Stimulated activated CD8-positive, alpha-beta memory T cell treated with anti-CD3 and anti-CD28 coated beads, Interleukin-2, amount 100 ng/mL, for 1 hour (primary cell): ENCODE measurements at regions not wholly inside any gene's neighbourhood (a gene's known extent, or its start where the extent isn't known, plus 50 kb on each side); places are given as distances from the start of the nearest gene placed in this dataset.
"Not testable (repeated sequence)": the region's sequence is repeated elsewhere in the genome, so short reads cannot be mapped to it uniquely, and the experiment has no call there.

ENCODE experiments used
- DNase-seq, 2 donors: peaks; one replicate each; pipeline ENCODE4 v3.0.0-alpha.2; 2020; ENCODE audit warnings: low read depth in 2 of 2

DNA sequence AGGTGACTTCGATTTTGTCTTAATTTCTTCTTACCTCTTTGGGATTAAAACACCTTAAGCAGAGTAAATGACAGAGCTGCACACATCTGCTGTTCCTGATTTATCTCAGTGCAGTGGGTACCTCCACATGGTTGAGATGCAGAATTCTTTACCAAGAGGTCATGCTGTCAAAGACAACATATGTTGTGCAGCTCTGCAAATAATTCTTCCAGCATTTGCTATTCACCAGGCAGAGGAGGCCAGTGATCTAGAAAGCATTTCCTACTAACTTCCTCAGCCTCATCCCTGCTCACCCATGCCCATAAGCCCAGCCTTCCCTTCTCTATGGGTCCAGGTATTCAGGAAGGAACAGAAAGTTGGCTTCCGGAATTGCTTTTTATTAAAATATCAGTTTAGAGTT lies 109.3 kb downstream of the THBS2 start:
- DNase-seq = no peak

DNA sequence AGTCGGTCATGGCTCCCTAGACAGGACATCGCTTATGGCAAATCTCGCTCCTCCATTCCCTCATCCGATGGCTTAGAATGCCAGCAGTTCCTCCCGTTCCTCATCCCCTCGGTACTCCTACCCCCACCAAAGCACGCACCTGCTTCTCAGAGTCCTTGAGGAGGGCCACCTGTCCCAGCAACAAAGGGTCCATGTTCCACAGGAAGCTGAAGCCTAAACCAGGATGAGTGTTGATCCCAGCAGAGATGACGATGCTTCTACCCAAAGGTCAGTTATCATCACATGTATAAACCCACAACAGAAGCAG lies 111.2 kb downstream of the THBS2 start:
- no peak for DNase-seq

DNA sequence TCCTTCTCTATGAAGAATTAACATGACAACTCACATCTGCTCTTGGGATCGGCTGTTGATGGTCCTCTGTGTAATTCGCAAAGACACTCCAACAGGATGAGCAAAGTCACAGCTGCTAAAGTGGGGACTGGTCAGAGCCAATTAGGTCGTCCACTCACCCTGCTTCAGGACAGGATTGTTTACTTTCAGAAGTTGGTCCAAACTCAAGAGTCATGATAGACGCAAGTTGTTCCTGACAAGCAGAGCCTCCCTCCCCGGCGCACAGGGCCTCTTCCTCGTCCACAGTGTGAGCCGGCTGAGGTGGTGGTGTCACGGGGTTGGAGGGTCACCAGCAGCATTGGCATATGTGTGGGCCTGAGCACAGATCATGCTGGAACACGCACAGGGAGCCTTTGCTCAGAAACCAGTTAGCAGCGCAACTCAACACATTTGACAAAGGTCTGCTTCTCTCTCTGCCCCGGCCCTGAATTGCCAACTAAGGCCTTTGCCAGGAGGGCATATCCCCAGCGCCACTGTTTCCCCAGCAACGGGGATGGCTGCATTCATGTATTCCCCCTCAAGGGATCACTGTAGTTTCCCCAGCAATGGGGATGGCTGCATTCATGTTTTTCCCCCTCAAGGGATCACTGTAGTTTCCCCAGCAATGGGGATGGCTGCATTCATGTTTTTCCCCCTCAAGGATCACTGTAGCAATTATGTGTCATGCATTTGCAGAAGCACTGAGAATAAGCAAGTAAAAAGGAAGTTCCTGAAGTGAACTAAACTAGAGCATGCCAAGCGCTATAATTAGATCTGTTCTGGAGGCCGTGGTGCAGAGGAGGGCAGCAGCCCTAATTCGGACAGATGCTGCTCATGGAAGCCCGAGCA lies 111.7 kb downstream of the THBS2 start:
- DNase-seq = no peak

DNA sequence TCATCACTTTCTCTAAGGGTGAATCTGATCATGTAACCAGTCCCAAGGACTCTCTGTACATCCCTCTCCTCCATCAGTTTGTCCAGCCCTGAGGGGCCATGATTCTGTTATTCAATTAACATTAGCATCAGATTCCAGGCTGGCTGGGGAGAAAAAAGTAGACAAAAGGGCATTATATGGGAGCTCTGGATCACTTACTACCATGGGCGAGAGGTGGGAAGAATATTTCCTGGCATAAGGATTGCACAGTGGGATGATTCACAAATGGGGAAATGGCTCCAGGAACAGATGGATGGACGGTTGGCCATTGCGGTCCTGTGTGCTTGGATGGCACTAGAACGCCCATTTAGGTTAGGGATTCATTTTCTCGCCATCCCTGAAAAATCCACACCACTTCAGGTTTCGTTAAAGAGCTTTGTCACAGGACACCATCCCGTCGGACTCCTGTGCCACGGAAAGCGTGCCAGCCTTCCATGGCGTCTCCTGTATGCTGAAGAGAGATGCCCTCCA lies 112.6 kb downstream of the THBS2 start:
- no peak for DNase-seq

DNA sequence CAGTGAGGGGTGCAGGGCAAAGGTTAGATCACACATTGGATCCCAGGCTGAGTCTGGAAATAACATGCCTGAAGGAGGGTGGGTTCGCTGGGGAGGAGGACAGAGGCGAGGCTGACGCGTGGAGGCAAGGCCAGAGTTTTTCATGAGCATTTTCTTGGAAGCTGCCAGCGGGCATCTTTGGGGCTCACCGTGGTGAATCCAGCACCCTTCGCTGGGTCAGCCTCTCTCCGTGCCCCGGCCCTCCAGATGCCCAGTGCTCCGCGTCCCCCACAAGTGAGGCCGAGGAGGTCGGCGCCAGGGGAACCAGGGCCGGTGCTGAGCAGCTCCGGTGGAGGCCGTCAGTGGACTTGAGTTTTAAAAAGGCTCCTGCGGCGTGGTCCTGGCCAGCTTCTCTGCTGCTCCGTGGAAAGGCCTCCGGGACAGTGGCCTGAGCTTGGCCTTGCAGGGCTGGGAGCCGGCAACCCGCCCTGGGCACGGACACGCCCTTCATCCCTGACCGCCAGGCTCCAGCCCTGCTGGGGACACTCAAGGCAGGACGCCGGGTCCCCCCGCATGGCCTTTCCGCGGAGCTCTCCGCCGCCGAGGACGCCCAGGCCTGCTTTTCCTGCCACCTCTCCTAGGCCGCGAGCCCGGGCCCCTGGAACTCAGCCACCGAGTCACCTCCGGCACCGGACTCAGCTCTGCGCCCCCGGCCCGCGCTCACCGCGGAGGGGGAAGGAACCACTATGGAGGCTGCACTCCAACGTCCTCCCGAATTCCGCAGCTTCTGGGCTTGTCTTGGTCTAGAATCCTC lies 114.3 kb downstream of the THBS2 start:
- no peak for DNase-seq

DNA sequence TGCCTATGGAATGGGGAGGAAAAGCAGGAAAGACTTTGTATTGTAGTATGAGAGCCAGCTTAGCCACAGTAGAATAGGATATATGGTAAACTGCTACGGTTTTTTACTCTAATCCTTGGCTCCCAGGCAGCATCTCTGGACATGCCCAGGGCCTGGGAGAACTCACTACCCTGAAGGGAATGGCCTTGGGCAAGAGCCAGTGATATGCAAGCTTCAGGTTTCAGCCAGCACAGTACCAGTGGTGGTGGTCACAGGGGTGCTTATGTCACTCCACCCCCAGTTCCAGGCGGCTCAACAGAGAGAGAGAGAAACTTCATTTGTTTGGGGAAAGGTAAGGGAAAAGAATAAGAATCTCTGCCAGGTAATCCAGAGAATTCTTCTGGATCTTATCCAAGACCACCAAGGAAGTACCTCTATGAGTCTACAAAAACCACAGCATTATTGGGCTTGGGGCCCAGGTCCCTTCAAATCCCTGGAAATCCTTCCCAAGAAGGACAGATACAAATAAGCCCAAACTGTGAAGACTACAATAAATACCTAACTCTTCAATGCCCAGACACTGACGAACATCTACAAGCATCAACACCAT lies 121.2 kb downstream of the THBS2 start:
- DNase-seq = no peak

DNA sequence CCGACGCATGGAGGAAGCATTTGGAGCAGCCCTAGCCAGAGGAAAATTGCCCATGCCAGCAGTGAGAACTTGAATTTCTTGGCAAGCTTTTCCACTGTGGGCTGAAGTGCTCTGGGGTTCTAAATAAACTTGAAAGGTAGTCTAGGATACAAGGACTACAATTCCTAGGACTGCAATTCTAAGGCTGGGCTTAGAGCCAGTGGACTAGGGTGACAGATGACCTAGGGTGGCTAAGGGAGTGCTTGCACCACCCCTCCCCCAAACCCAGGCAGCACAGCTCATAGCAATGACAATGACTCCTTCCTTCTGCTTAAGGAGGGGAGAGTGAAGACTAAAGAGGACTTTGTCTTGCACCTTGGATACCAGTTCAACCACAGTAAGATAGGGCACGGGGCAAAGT lies 122.3 kb downstream of the THBS2 start:
- no peak for DNase-seq

DNA sequence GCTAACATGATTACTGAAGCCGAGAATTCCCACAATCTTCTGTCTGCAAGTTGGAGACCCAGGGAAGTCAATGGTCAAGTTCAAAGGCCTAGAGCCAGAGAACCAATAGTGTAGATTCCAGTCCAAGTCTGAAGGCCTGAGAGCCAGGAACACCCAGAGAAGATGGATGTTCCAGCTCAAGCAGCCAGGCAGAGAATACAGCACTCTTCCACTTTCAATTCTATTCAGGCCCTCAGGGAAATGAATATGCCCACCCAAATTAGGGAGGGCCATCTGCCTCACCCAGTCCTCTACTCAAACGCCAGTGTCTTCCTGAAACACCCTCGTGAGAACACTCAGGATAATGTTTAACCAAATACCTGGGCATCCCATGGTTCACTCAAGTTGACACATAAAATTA lies 123.5 kb downstream of the THBS2 start:
- no peak for DNase-seq

DNA sequence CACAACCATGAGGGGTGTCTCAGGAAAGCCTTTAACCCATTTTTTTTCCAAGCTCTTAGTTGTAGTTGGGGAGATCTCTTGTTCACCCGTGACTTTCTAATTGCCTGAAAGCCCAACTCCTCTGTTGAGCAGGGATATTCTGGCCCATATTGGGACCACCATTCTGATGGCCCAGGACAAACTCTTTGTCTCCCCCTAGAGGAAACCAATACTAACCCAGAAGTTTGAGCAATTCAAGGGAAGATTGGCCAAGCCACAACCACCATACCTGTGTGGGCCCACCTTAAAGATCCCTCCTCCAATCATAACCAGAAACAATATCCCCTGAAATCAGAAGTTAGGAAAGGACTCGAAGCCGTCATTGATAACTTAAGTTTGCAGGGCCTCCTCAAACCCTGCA lies 132.6 kb downstream of the THBS2 start:
- DNase-seq = no peak

DNA sequence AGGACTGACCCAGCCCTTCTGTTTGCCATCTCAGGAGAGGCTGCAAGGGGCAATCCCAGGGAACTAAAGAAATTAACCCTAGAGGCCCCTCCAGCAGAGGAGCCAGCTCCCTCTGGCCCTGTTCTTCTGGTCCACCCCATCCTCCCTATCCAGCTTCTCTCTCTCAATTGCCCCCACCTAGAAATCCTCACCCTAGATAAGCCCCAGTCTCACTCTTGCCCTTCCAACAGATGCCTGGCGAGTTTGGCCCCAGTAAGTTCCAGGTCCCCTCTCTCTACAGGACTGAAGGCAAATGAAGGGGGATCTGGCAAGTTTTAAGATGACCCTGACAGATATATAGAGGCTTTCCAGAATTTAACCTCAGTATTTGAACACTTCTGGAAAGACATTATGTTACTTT lies 134.0 kb downstream of the THBS2 start:
- no peak for DNase-seq

DNA sequence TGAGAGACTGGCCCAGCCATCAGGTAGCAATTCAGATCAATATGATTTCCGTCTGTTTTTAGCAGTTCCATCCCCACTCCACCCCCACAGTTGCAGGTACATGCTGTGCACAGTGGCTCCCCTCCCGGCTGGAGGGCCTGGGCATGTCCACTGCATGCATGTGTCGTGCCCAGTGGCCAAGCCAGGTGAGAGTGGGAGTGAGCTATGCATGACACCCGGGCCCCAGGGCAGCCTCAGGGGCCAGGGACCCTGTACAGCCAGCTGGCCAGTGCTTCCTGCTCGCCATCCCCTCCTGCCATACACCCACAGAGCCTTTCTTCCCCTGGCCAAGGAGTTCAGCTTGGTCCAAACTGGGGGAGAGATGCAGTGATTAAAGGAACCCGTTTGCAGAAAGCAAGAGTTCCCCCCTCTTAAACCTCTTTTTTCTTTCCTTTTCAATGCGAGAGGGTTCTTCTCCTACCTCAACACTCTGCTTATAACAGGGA lies 135.3 kb downstream of the THBS2 start:
- no peak for DNase-seq

DNA sequence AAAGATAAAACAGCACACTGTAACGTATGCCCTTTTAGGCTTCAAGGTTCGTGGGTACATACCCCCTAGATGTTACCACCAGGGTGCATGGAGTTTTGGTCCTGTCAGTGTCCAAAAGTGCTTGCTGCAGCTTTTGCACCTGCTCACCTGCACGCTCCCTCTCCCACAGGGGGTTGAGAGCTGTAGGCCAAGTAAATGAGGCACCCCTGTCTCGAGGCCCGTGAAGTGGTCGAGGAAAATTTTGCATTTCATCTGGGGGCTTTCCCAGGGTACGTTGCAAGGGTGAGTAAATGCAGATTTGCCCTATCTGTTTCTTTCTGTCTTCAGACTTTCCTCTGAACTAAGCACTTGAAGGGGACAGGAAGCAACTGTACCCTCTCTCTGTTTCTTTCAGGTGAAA lies 136.0 kb downstream of the THBS2 start:
- DNase-seq = no peak

DNA sequence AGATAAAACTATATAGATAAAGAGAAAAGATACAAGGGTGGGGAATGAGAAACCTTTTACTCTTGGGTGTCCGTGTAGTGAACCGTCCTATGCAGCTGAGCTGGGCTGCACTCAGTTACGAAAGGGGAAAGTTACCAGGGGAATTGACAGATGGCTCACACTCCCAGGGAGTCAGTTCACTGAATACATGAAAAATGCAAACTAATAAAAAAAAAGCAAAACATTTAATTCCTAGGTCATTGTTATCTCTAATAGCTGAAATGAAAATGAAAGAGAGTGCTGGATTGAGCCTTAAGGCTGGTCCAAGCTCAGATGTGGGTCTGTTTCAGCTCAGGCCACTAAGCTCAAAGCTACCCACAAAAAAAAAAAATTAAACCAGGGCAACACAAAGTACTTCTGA lies 138.0 kb downstream of the THBS2 start:
- DNase-seq = no peak

DNA sequence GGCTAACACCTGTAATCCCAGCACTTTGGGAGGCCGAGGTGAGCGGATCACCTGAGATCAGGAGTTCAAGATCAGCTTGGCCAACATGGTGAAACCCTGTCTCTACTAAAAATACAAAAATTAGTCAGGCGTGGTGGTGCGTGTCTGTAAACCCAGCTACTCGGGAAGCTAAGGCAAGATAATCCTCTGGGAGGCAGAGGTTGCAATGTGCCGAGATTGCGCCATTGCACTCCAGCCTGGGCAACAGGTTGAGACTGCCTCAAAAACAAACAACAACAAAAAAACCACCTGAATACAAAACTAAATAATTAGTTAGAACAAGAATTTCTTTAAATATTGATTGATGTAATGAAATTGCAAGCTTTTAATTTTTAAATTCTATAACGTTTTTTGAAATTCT lies 139.0 kb downstream of the THBS2 start:
- not testable (repeated sequence) for DNase-seq

DNA sequence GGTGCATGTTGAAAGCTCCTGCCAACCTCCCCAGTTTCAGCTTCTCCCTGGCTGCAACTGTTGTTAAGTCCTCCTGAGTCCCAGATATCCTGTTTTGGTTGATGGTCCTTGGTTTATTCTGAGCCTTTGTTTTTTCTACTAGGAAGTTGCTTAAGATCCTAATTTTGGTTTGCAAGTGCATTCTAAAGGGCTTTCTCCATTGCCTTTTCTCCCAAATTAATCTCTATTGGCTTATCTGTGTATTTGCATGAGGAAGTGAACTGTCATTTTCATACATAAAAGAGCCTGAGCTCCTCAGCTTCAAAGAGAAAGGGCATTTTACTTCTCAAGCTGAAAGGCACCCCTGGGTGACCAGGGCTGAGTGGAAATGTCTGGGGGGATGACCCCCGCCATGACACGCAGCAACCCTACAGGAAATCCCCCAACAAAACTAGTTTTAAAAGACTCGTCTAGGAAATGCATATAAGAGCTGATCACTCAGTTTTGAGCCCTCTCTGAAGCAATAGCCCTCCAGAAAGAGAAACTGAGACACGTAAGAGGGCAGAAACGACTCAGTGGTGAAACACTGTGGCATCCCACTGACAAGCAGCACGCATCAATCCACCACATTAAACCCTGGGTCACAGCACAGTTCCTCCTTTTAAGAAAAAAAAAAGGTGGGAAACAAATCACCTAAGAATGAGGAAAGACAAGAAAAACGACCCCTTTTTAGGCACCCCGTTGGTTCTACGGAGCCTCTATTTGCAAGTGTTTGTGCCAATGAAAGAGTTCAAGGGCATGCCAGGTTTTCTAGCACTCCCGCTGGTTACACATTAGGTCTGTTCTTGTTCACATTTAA lies 140.9 kb downstream of the THBS2 start:
- DNase-seq = no peak

DNA sequence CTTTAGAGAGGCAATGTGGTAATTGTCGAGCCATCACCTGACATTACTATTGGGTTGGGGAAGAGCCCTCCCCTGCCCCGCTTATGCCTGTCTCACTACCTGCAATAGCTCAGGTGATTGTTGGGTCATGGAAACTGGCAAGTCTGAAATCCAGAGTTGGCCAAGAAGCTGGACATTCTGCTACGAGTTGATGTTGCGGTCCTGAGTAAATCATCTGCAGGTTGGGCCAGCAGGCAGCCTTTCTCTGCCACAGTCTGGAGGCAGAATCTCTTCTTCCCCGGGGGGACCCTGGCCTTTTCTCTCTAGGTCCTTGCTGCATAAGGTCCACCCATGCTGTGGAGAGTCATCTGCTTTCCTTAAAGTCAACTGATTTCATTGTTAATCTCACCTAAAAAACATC lies 142.4 kb downstream of the THBS2 start:
- DNase-seq = no peak

DNA sequence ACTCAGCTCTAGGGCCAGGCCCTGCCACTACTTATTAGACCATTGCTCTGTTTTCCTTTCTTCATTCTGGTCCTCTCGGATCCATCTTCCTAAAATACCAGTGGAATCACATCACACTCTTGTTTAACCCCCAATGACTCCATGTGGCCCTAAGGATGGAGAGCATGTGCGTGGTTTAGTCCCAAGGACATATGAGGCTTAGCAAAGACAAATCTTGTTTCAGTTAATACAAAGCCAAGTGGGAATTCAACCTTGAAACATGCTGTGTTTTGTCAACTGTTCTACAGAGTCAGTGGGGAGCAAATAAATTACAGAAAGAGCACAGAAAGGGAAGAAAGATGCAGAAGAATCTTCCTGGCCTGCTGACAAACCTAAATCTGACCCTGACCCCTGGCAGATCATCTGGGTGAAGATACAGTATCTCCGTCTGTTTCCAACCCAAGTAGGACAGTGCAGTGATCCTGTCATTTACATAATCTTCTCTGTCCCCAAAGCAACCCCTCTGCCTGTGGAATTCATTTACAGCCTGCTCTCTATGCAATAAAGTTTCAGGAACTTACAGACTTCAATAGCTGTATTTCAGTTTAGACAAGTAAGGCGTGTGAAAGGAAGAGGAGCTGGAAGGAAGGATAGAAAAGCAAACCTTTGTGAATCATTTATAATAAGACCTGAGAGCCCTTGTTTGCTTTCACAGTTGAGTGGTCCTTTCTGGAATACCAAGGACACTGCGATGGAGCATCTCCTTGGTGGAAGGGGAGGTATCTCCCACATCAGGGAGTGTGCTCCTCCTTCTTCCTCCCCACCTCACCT lies 144.0 kb downstream of the THBS2 start:
- no peak for DNase-seq

DNA sequence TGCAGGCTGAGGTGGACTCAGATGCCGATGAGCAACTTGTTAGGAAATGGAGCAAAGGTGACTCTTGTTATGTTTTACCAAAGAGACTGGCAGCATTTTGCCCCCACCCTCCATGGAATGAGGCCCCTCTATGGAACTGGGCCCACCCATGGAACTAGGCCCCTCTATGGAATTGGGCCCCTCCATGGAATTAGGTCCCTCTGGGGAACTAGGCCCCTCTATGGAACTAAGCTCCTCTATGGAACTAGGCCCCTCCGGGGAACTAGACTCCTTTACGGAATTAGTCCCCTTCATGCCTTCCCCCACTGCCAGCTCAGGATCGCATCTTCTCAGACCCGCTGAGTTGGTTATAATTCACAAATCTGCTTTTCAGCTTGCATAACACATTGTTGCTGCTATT lies 144.9 kb downstream of the THBS2 start:
- no peak for DNase-seq

DNA sequence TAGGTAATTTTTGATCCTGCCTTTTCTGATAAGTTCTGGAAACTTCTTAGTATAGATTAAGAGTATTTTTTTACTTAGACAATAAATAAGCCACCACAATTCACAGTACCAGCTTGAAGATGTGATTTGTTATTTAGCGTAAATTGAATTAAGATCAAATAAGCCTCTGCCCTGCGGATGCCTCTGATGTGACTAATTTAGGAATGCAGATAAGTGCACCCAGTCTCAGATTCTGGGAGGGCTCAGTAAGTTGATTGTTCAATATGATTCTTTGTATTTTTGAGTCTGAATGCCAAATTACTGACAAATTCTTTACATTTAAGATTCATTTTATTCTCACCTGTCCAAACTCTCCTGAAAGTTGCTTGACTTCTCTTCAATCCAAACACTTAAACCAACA lies 147.5 kb downstream of the THBS2 start:
- no peak for DNase-seq

DNA sequence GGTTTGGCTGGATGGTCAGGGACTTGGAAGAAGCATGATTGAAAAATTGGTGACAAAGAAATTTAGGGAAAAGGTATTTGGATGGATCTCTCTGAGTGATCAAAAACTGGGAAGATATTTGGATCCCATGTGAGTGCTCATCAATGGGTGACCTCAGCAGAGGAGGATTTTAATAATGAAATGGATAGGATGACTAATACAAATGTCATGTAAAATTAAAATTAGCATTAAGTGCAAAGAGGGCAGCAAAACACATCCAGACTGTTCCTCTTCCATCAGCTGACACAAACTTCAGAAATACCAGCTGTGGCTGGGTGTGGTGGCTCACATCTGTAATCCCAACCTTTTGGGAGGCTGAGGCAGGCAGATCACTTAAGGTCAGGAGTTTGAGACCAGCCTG lies 151.7 kb downstream of the THBS2 start:
- DNase-seq = no peak
